Neural cell (in vitro differentiated cells): ENCODE measurements at regions not wholly inside any gene's neighbourhood (a gene's known extent, or its start where the extent isn't known, plus 50 kb on each side); places are given as distances from the start of the nearest gene placed in this dataset.

ENCODE experiments used
- H2AFZ ChIP-seq: fragments of 200-600, 300-800 bp; sonication (generic), shearing (Covaris generic); 2 replicates; pipeline ENCODE4 v1.6.0; 2014; ENCODE audit warnings: low read depth, mild to moderate bottlenecking, antibody characterized with exemption, low read length, moderate library complexity
- H3F3A ChIP-seq: fragments of 200-600 bp; shearing (Covaris generic); 2 replicates; pipeline ENCODE4 v1.6.1; 2016; ENCODE audit warnings: mild to moderate bottlenecking, moderate library complexity, mixed read lengths, antibody characterized with exemption, low read length; ENCODE audit not compliant: insufficient read depth, poor library complexity, severe bottlenecking
- H3K27ac ChIP-seq: fragments of 200-600, 300-800 bp; sonication (generic), shearing (Covaris generic); 2 replicates; pipeline ENCODE4 v1.5.1; 2014; ENCODE audit warnings: mild to moderate bottlenecking, low read length, moderate library complexity
- H3K27me3 ChIP-seq: fragments of 300-800, 200-600 bp; sonication (generic), shearing (Covaris generic); 2 replicates; pipeline ENCODE4 v1.6.0; 2014; ENCODE audit warnings: mild to moderate bottlenecking, low read depth, low read length, moderate library complexity; ENCODE audit not compliant: insufficient read depth
- H3K36me3 ChIP-seq: fragments of 300-800, 200-600 bp; sonication (generic), shearing (Covaris generic); 2 replicates; pipeline ENCODE4 v1.5.1; 2014; ENCODE audit warnings: mild to moderate bottlenecking, antibody characterized with exemption, low read length, moderate library complexity; ENCODE audit not compliant: insufficient read depth
- H3K4me2 ChIP-seq: fragments of 300-800, 200-600 bp; sonication (generic), shearing (Covaris generic); 2 replicates; pipeline ENCODE4 v1.6.0; 2014; ENCODE audit warnings: mild to moderate bottlenecking, low read length
- H3K4me3 ChIP-seq: fragments of 300-800, 200-600 bp; sonication (generic), shearing (Covaris generic); 2 replicates; pipeline ENCODE4 v1.5.1; 2014; ENCODE audit warnings: mild to moderate bottlenecking, low read length, moderate library complexity
- H3K79me2 ChIP-seq: fragments of 200-600 bp; shearing (Covaris generic); replicated peaks from 2 replicates; pipeline ENCODE4 v1.6.0; 2014; ENCODE audit warnings: mild to moderate bottlenecking, low read length, moderate library complexity; ENCODE audit not compliant: insufficient read depth
- H3K9ac ChIP-seq: fragments of 300-800, 200-600 bp; sonication (generic), shearing (Covaris generic); 2 replicates; pipeline ENCODE4 v1.6.1; 2016; ENCODE audit warnings: mild to moderate bottlenecking, low read length, mixed read lengths
- H3K9me2 ChIP-seq: fragments of 200-600 bp; shearing (Covaris generic); 2 replicates; pipeline ENCODE4 v1.6.1; 2016; ENCODE audit warnings: mild to moderate bottlenecking, low read length, mixed read lengths; ENCODE audit not compliant: insufficient read depth
- H3K9me3 ChIP-seq: fragments of 200-600, 300-800 bp; sonication (generic), shearing (Covaris generic); 2 replicates; pipeline ENCODE4 v1.6.1; 2016; ENCODE audit warnings: mild to moderate bottlenecking, mixed run types, low read length, moderate library complexity, mixed read lengths
- H4K20me1 ChIP-seq: fragments of 200-600 bp; shearing (Covaris generic); 2 replicates; pipeline ENCODE4 v1.6.1; 2016; ENCODE audit warnings: mild to moderate bottlenecking, mixed run types; ENCODE audit not compliant: insufficient read depth
- CTCF ChIP-seq: fragments of 450-650 bp; IDR thresholded peaks from 2 replicates; pipeline ENCODE4 v1.5.1; 2014; ENCODE audit warnings: antibody characterized with exemption, mild to moderate bottlenecking, moderate library complexity; ENCODE audit not compliant: poor library complexity, severe bottlenecking
- EP300 ChIP-seq: fragments of 450-650 bp; conservative IDR thresholded peaks from 2 replicates; pipeline ENCODE4 v1.6.1; 2014; ENCODE audit warnings: antibody characterized with exemption, mild to moderate bottlenecking, moderate library complexity; ENCODE audit not compliant: poor library complexity, severe bottlenecking
- EZH2 ChIP-seq: fragments of 200-600, 300-800 bp; shearing (Covaris generic), sonication (generic); IDR thresholded peaks from 2 replicates; pipeline ENCODE4 v1.6.1; 2014; ENCODE audit warnings: antibody characterized with exemption, low read length, borderline replicate concordance, mild to moderate bottlenecking; ENCODE audit not compliant: insufficient read depth, poor library complexity, severe bottlenecking
- MXI1 ChIP-seq: fragments of 450-650 bp; conservative IDR thresholded peaks from 2 replicates; pipeline ENCODE4 v1.6.1; 2014; ENCODE audit warnings: antibody characterized with exemption, mild to moderate bottlenecking; ENCODE audit not compliant: poor library complexity, severe bottlenecking
- POLR2AphosphoS5 ChIP-seq: IDR thresholded peaks from 2 replicates; pipeline ENCODE4 v1.6.1; 2012
- RAD21 ChIP-seq: fragments of 450-650 bp; conservative IDR thresholded peaks from 2 replicates; pipeline ENCODE4 v1.6.1; 2014; ENCODE audit warnings: antibody characterized with exemption, mild to moderate bottlenecking, moderate library complexity
- REST ChIP-seq: IDR thresholded peaks from 2 replicates; pipeline ENCODE4 v1.6.1; 2012; ENCODE audit warnings: borderline replicate concordance
- SMC3 ChIP-seq: fragments of 450-650 bp; conservative IDR thresholded peaks from 2 replicates; pipeline ENCODE4 v1.6.1; 2014; ENCODE audit warnings: antibody characterized with exemption, mild to moderate bottlenecking, moderate library complexity; ENCODE audit not compliant: poor library complexity
- TAF1 ChIP-seq: IDR thresholded peaks from 2 replicates; pipeline ENCODE4 v1.6.1; 2012; ENCODE audit warnings: low read depth

GRCh38 chr21:27586986-27587385 lies 620.1 kb upstream of the ADAMTS5 start:
- H3K27ac ChIP-seq, result no peak overlapping the region
- no peak for TF ChIP-seq EZH2
- TF ChIP-seq REST, result no peak
- TF ChIP-seq SMC3, result no peak
- TF ChIP-seq POLR2AphosphoS5, result no peak
- no peak for TF ChIP-seq MXI1
- TF ChIP-seq CTCF, result no peak
- TF ChIP-seq TAF1, result no peak
- TF ChIP-seq EP300, result no peak
- no peak for TF ChIP-seq RAD21
- H3K9me3 ChIP-seq, result no peaks in the 10 kb centered on the region
- no peak overlapping the region for H3K4me2 ChIP-seq
- H3K36me3 ChIP-seq, result no peaks in the 10 kb centered on the region
- H3K9ac ChIP-seq, result no peak overlapping the region
- H3K27me3 ChIP-seq, result no peaks in the 10 kb centered on the region
- no peak overlapping the region for H2AFZ ChIP-seq
- no peak overlapping the region for H3K4me3 ChIP-seq
- H3F3A ChIP-seq, result no peaks in the 10 kb centered on the region
- no peaks in the 10 kb centered on the region for H3K9me2 ChIP-seq
- no peaks in the 10 kb centered on the region for H4K20me1 ChIP-seq
- no peaks in the 10 kb centered on the region for H3K79me2 ChIP-seq

GRCh38 chr21:27586326-27586725 lies 619.4 kb upstream of the ADAMTS5 start:
- no peaks in the 10 kb centered on the region for H3K36me3 ChIP-seq
- H3K27me3 ChIP-seq, result no peaks in the 10 kb centered on the region
- no peak overlapping the region for H3K9ac ChIP-seq
- no peaks in the 10 kb centered on the region for H3K9me2 ChIP-seq
- no peaks in the 10 kb centered on the region for H3K9me3 ChIP-seq
- H3K4me2 ChIP-seq, result no peak overlapping the region
- H3K79me2 ChIP-seq, result no peaks in the 10 kb centered on the region
- no peak for TF ChIP-seq REST
- H2AFZ ChIP-seq, result no peak overlapping the region
- H4K20me1 ChIP-seq, result no peaks in the 10 kb centered on the region
- H3F3A ChIP-seq, result no peaks in the 10 kb centered on the region
- no peak overlapping the region for H3K4me3 ChIP-seq
- no peak overlapping the region for H3K27ac ChIP-seq
